ENCODE measurements at regions not wholly inside any gene's neighbourhood (a gene's known extent, or its start where the extent isn't known, plus 50 kb on each side); places are given as distances from the start of the nearest gene placed in this dataset.

- Histone ChIP-seq H3K27ac (ENCODE audit: low read depth, low read length) (no peak overlapping the region), H3K4me3 (ENCODE audit: low read depth, low read length) (no peak overlapping the region), H3K9me3 (ENCODE audit: control insufficient read depth, insufficient read depth, low read length) (peaks cover 1% of the 10 kb centered on the region), H3K36me3 (ENCODE audit: control insufficient read depth, insufficient read depth, low read length) (no peaks in the 10 kb centered on the region), H3K27me3 (ENCODE audit: control insufficient read depth, insufficient read depth, low read length) (no peaks in the 10 kb centered on the region), H3K4me1 (ENCODE audit: control insufficient read depth, insufficient read depth, low read length) (no peaks in the 10 kb centered on the region)
- peak in 1 of 6 donors; percentile 66 for DNase-seq (ENCODE audit: low read depth in 4 of 6, low spot score in 6 of 6)
- WGBS (ENCODE audit: insufficient coverage) = no CpG with 5 or more reads among the region's 5 CpGs
Observed at GRCh38 chr7:47100148-47100816, 481.6 kb downstream of the TNS3 start.

GRCh38 chr7:47097431-47097830 lies 484.5 kb downstream of the TNS3 start:
- Histone ChIP-seq H3K27me3 (ENCODE audit: control insufficient read depth, insufficient read depth, low read length) (no peaks in the 10 kb centered on the region), H3K36me3 (ENCODE audit: control insufficient read depth, insufficient read depth, low read length) (no peaks in the 10 kb centered on the region), H3K9me3 (ENCODE audit: control insufficient read depth, insufficient read depth, low read length) (peaks cover 1% of the 10 kb centered on the region), H3K27ac (ENCODE audit: low read depth, low read length) (no peak overlapping the region), H3K4me1 (ENCODE audit: control insufficient read depth, insufficient read depth, low read length) (no peaks in the 10 kb centered on the region), H3K4me3 (ENCODE audit: low read depth, low read length) (no peak overlapping the region)
- 60% methylated on average over 1 of the region's 2 CpGs for WGBS (ENCODE audit: insufficient coverage)
- peak in 1 of 6 donors; percentile 84 for DNase-seq (ENCODE audit: low read depth in 4 of 6, low spot score in 6 of 6)

- H3K27me3 ChIP-seq (ENCODE audit: control insufficient read depth, insufficient read depth, low read length) = no peaks in the 10 kb centered on the region
- H3K9me3 ChIP-seq (ENCODE audit: control insufficient read depth, insufficient read depth, low read length) = no peaks in the 10 kb centered on the region
- 79% methylated on average over 1 of the region's 1 CpG for WGBS (ENCODE audit: insufficient coverage)
- no peaks in the 10 kb centered on the region for H3K36me3 ChIP-seq (ENCODE audit: control insufficient read depth, insufficient read depth, low read length)
- H3K4me3 ChIP-seq (ENCODE audit: low read depth, low read length) = no peak overlapping the region
- no peaks in the 10 kb centered on the region for H3K4me1 ChIP-seq (ENCODE audit: control insufficient read depth, insufficient read depth, low read length)
- H3K27ac ChIP-seq (ENCODE audit: low read depth, low read length) = no peak overlapping the region
- DNase-seq (ENCODE audit: low read depth in 4 of 6, low spot score in 6 of 6) = peak in 2 of 6 donors; percentile 9 to 83
Observed at GRCh38 chr7:47095946-47096345, 486.0 kb downstream of the TNS3 start.

GRCh38 chr7:47094462-47094861 lies 487.4 kb downstream of the TNS3 start:
- H3K9me3 ChIP-seq (ENCODE audit: control insufficient read depth, insufficient read depth, low read length) = no peaks in the 10 kb centered on the region
- no peaks in the 10 kb centered on the region for H3K36me3 ChIP-seq (ENCODE audit: control insufficient read depth, insufficient read depth, low read length)
- WGBS (ENCODE audit: insufficient coverage) = 95% methylated on average over 6 of the region's 7 CpGs

GRCh38 chr7:47093320-47094234 lies 488.3 kb downstream of the TNS3 start:
- Histone ChIP-seq H3K36me3 (ENCODE audit: control insufficient read depth, insufficient read depth, low read length) (no peaks in the 10 kb centered on the region), H3K9me3 (ENCODE audit: control insufficient read depth, insufficient read depth, low read length) (no peaks in the 10 kb centered on the region), H3K4me3 (ENCODE audit: low read depth, low read length) (no peak overlapping the region), H3K27ac (ENCODE audit: low read depth, low read length) (no peak overlapping the region), H3K27me3 (ENCODE audit: control insufficient read depth, insufficient read depth, low read length) (no peaks in the 10 kb centered on the region), H3K4me1 (ENCODE audit: control insufficient read depth, insufficient read depth, low read length) (peaks cover 3% of the 10 kb centered on the region)
- WGBS (ENCODE audit: insufficient coverage) = 95% methylated on average over 3 of the region's 7 CpGs
- no peak for DNase-seq (ENCODE audit: low read depth in 4 of 6, low spot score in 6 of 6)

More at GRCh38 chr7:47094462-47094861, 487.4 kb downstream of the TNS3 start:
- H3K27ac ChIP-seq (ENCODE audit: low read depth, low read length) = no peak overlapping the region
- H3K4me1 ChIP-seq (ENCODE audit: control insufficient read depth, insufficient read depth, low read length) = no peaks in the 10 kb centered on the region
- no peak overlapping the region for H3K4me3 ChIP-seq (ENCODE audit: low read depth, low read length)
- no peaks in the 10 kb centered on the region for H3K27me3 ChIP-seq (ENCODE audit: control insufficient read depth, insufficient read depth, low read length)
- no peak for DNase-seq (ENCODE audit: low read depth in 4 of 6, low spot score in 6 of 6)

GRCh38 chr7:47092336-47092735 lies 489.6 kb downstream of the TNS3 start:
- Histone ChIP-seq H3K4me1 (ENCODE audit: control insufficient read depth, insufficient read depth, low read length) (peaks cover 6% of the 10 kb centered on the region), H3K4me3 (ENCODE audit: low read depth, low read length) (no peak overlapping the region), H3K36me3 (ENCODE audit: control insufficient read depth, insufficient read depth, low read length) (no peaks in the 10 kb centered on the region), H3K27me3 (ENCODE audit: control insufficient read depth, insufficient read depth, low read length) (peaks cover 2% of the 10 kb centered on the region), H3K9me3 (ENCODE audit: control insufficient read depth, insufficient read depth, low read length) (no peaks in the 10 kb centered on the region), H3K27ac (ENCODE audit: low read depth, low read length) (no peak overlapping the region)
- no peak for DNase-seq (ENCODE audit: low read depth in 4 of 6, low spot score in 6 of 6)

GRCh38 chr7:47091141-47091540 lies 490.8 kb downstream of the TNS3 start:
- 50% methylated on average over 1 of the region's 3 CpGs for WGBS (ENCODE audit: insufficient coverage)
- no peak overlapping the region for H3K4me3 ChIP-seq (ENCODE audit: low read depth, low read length)
- H3K36me3 ChIP-seq (ENCODE audit: control insufficient read depth, insufficient read depth, low read length) = no peaks in the 10 kb centered on the region
- peaks cover 6% of the 10 kb centered on the region for H3K4me1 ChIP-seq (ENCODE audit: control insufficient read depth, insufficient read depth, low read length)
- H3K27ac ChIP-seq (ENCODE audit: low read depth, low read length) = no peak overlapping the region
- peaks cover 3% of the 10 kb centered on the region for H3K27me3 ChIP-seq (ENCODE audit: control insufficient read depth, insufficient read depth, low read length)
- no peak for DNase-seq (ENCODE audit: low read depth in 4 of 6, low spot score in 6 of 6)
- no peaks in the 10 kb centered on the region for H3K9me3 ChIP-seq (ENCODE audit: control insufficient read depth, insufficient read depth, low read length)

- WGBS (ENCODE audit: insufficient coverage) = 94% methylated on average over 4 of the region's 6 CpGs
- no peak overlapping the region for H3K4me3 ChIP-seq (ENCODE audit: low read depth, low read length)
- peaks cover 3% of the 10 kb centered on the region for H3K27me3 ChIP-seq (ENCODE audit: control insufficient read depth, insufficient read depth, low read length)
- H3K27ac ChIP-seq (ENCODE audit: low read depth, low read length) = no peak overlapping the region
- peaks cover 6% of the 10 kb centered on the region for H3K4me1 ChIP-seq (ENCODE audit: control insufficient read depth, insufficient read depth, low read length)
- DNase-seq (ENCODE audit: low read depth in 4 of 6, low spot score in 6 of 6) = no peak
- no peaks in the 10 kb centered on the region for H3K9me3 ChIP-seq (ENCODE audit: control insufficient read depth, insufficient read depth, low read length)
- no peaks in the 10 kb centered on the region for H3K36me3 ChIP-seq (ENCODE audit: control insufficient read depth, insufficient read depth, low read length)
Observed at GRCh38 chr7:47089461-47089860, 492.4 kb downstream of the TNS3 start.

- DNase-seq (ENCODE audit: low read depth in 4 of 6, low spot score in 6 of 6) = peak in 1 of 6 donors; percentile 6
- Histone ChIP-seq H3K27me3 (ENCODE audit: control insufficient read depth, insufficient read depth, low read length) (peaks cover 3% of the 10 kb centered on the region), H3K4me3 (ENCODE audit: low read depth, low read length) (no peak overlapping the region), H3K36me3 (ENCODE audit: control insufficient read depth, insufficient read depth, low read length) (no peaks in the 10 kb centered on the region), H3K27ac (ENCODE audit: low read depth, low read length) (no peak overlapping the region), H3K4me1 (ENCODE audit: control insufficient read depth, insufficient read depth, low read length) (peaks cover 6% of the 10 kb centered on the region), H3K9me3 (ENCODE audit: control insufficient read depth, insufficient read depth, low read length) (no peaks in the 10 kb centered on the region)
- no CpG with 5 or more reads among the region's 1 CpG for WGBS (ENCODE audit: insufficient coverage)
Observed at GRCh38 chr7:47089068-47089417, 492.9 kb downstream of the TNS3 start.

Measured in spinal cord (tissue), 9 donors.